ENCODE measurements at regions not wholly inside any gene's neighbourhood (a gene's known extent, or its start where the extent isn't known, plus 50 kb on each side); places are given as distances from the start of the nearest gene placed in this dataset.
A peak's percentile ranks its signal among the peaks of the same experiment; 100 is the strongest.

DNA sequence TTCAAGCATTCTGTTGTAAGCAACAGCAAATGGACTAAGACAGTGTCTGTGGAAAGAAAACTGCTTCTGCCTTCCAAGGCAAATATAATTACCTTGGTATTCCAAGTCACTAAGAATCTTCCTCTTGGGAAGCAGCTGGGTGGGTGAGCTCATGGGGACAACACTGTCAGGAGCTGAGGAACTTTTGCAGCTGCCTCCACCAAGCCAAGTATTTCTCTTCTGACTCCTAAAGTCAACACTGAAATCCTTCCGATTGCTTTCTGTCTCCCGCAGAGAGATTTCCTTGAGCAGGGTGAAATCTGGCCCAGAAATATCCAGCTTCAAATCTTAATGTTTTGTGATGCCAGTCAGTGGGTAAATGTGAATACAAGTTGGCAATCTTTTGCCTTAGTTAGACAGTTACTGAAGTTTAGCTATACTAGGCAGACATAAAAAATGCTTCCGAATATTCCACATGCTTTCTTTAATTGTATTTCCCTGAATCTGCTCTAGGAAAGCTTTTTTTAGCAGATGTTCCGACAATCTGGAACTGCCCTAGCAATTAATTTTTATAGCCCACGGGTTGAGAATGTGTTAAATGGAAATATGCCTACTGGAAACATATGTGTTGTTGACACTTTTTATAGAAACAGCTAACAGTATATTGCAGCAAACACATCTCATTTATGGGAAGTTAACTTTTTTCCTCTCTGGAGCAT is 369.9 kb upstream of the DAB2 start:
- WGBS (ENCODE audit: missing lambda C conversion rate), result 33% methylated on average over 5 of the region's 5 CpGs
- H3K9me3 ChIP-seq, result no peaks in the 10 kb centered on the region
- peak overlapping the region; percentile 13; the same call in 1 of the 3 replicates for H3K4me2 ChIP-seq
- no peaks in the 10 kb centered on the region for H3K4me1 ChIP-seq
- DNase-seq (ENCODE audit: low read depth in 1 of 2, low spot score in 1 of 2) (peak in 1 of 2 experiments; percentile 6), ATAC-seq (no peak), FAIRE-seq (no peak)
- no peak overlapping the region for H3K4me3 ChIP-seq
- 0 out of 6 replicates have a peak overlapping the region, but pooled peaks of 1 of the 2 experiments have one; percentile 25 for H3K27ac ChIP-seq
- ChIA-PET CTCF (interaction anchor here (1.3 to 2.4 kb wide), 2 partner anchors 11 to 80 kb away, joined by 3 to 6 read pairs; no protein-coding TSS in a partner anchor), POLR2A (no interaction called here)
- no peak for TF ChIP-seq BHLHE40 (IDR thresholded peaks at IDR 0.05; ENCODE audit: low read depth, low read length)
- TF ChIP-seq POLR2AphosphoS2 (conservative IDR thresholded peaks at IDR 0.05; ENCODE audit: low read length), result no peak
- no peak for TF ChIP-seq KDM5A (IDR thresholded peaks at IDR 0.05)
- no peak for TF ChIP-seq TFCP2L1 (CRISPR knock-in tag; IDR thresholded peaks at IDR 0.05)
- TF ChIP-seq CBX2 (IDR thresholded peaks at IDR 0.05; ENCODE audit: borderline replicate concordance, low read depth), result no peak
- TF ChIP-seq EHMT2 (IDR thresholded peaks at IDR 0.05; ENCODE audit: low read depth), result no peak
- TF ChIP-seq RARB (CRISPR knock-in tag; IDR thresholded peaks at IDR 0.05), result no peak
- no peak for TF ChIP-seq RNF2 (IDR thresholded peaks at IDR 0.05; ENCODE audit: borderline replicate concordance, low read depth)
- TF ChIP-seq RCOR1 (IDR thresholded peaks at IDR 0.05; ENCODE audit: low read depth, low read length), result no peak
- no peak for TF ChIP-seq FOXS1 (CRISPR knock-in tag; IDR thresholded peaks at IDR 0.05)
- TF ChIP-seq CTCF (IDR thresholded peaks at IDR 0.05), result no peak
- no peak for TF ChIP-seq CHD2 (IDR thresholded peaks at IDR 0.05; ENCODE audit: low read length, partially characterized antibody)
- no peak for TF ChIP-seq GATA3 (IDR thresholded peaks at IDR 0.05; ENCODE audit: borderline replicate concordance)
- no peak for TF ChIP-seq ZC3H11A (IDR thresholded peaks at IDR 0.05)
- no peak for TF ChIP-seq ZFP36 (IDR thresholded peaks at IDR 0.05; ENCODE audit: borderline replicate concordance, partially characterized antibody)
- TF ChIP-seq, protein P1, sequence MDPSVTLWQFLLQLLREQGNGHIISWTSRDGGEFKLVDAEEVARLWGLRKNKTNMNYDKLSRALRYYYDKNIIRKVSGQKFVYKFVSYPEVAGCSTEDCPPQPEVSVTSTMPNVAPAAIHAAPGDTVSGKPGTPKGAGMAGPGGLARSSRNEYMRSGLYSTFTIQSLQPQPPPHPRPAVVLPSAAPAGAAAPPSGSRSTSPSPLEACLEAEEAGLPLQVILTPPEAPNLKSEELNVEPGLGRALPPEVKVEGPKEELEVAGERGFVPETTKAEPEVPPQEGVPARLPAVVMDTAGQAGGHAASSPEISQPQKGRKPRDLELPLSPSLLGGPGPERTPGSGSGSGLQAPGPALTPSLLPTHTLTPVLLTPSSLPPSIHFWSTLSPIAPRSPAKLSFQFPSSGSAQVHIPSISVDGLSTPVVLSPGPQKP (IDR thresholded peaks at IDR 0.05; ENCODE audit: low read depth, low read length), result no peak
- TF ChIP-seq, protein P2, sequence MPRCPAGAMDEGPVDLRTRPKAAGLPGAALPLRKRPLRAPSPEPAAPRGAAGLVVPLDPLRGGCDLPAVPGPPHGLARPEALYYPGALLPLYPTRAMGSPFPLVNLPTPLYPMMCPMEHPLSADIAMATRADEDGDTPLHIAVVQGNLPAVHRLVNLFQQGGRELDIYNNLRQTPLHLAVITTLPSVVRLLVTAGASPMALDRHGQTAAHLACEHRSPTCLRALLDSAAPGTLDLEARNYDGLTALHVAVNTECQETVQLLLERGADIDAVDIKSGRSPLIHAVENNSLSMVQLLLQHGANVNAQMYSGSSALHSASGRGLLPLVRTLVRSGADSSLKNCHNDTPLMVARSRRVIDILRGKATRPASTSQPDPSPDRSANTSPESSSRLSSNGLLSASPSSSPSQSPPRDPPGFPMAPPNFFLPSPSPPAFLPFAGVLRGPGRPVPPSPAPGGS (IDR thresholded peaks at IDR 0.05), result no peak
- no peak for TF ChIP-seq NR3C1 (IDR thresholded peaks at IDR 0.05)
- TF ChIP-seq HOXA7 (CRISPR knock-in tag; IDR thresholded peaks at IDR 0.05), result no peak
- TF ChIP-seq MAFK (IDR thresholded peaks at IDR 0.05; ENCODE audit: partially characterized antibody), result no peak

DNA sequence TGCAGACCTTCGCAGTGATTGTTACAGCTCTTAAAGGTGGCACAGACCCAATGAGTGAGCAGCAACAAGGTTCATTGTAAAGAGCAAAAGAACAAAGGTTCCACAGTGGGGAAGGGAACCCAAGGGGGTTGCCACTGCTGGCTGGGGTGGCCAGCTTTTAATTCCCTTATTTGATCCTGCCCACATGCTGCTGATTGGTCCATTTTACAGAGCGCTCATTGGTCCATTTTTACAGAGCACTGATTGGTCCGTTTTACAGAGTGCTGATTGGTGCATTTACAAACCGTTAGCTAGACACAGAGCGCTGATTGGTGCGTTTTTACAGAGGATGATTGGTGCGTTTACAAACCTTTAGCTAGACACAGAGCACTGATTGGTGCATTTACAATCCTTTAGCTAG is 360.6 kb upstream of the DAB2 start:
- ChIA-PET POLR2A (no interaction called here), CTCF (no interaction called here)
- no peak overlapping the region for H3K4me2 ChIP-seq
- DNase-seq (ENCODE audit: low read depth in 1 of 2, low spot score in 1 of 2) (no peak), FAIRE-seq (no peak), ATAC-seq (no peak)
- 0 out of 3 replicates have a peak, but pooled peaks cover 3% of the 10 kb centered on the region for H3K9me3 ChIP-seq
- H3K4me1 ChIP-seq, result no peaks in the 10 kb centered on the region
- WGBS (ENCODE audit: missing lambda C conversion rate), result 66% methylated on average over 7 of the region's 7 CpGs
- TF ChIP-seq HDAC2 (IDR thresholded peaks at IDR 0.05) (no peak), MYC (IDR thresholded peaks at IDR 0.05; ENCODE audit: borderline replicate concordance, low read length) (no peak), EHMT2 (IDR thresholded peaks at IDR 0.05; ENCODE audit: low read depth) (no peak), FOXS1 (CRISPR knock-in tag; IDR thresholded peaks at IDR 0.05) (no peak), SREBF2 (IDR thresholded peaks at IDR 0.05) (no peak)
- H3K4me3 ChIP-seq, result no peak overlapping the region
- no peak overlapping the region for H3K27ac ChIP-seq
